Effector CD8-positive, alpha-beta T cell (primary cell): ENCODE measurements at regions not wholly inside any gene's neighbourhood (a gene's known extent, or its start where the extent isn't known, plus 50 kb on each side); places are given as distances from the start of the nearest gene placed in this dataset.
"Not testable (repeated sequence)": the region's sequence is repeated elsewhere in the genome, so short reads cannot be mapped to it uniquely, and the experiment has no call there.

Experiments used
- DNase-seq: peaks from one replicate; lab custom pipeline; 2025; lab: John Stamatoyannopoulos, UW

- DNase-seq = no peak
Observed at GRCh38 chr12:68507657-68508056, 103.0 kb upstream of the RAP1B start.

DNA sequence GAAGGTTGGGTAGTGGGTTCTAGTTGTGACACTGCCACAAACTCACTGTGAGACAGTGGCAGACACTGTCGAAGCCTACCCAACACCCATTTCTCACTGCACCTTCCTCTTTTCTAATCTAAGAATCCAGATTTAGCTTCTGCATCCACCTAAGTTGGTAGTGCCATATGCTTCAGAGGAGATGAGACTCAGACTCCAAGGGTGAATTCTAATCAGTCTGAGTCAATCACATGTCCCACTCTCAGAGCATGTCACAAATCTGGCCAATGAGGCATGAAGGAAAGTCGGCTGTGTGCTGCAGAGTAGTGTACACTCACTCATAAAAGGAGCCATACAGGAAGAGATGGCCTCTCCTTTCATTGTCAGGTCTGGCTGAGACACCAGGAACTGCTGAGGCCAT, 102.1 kb upstream of the RAP1B start:
- DNase-seq = no peak

- no peak for DNase-seq
Observed at GRCh38 chr12:68509242-68509641, 101.5 kb upstream of the RAP1B start.

DNA sequence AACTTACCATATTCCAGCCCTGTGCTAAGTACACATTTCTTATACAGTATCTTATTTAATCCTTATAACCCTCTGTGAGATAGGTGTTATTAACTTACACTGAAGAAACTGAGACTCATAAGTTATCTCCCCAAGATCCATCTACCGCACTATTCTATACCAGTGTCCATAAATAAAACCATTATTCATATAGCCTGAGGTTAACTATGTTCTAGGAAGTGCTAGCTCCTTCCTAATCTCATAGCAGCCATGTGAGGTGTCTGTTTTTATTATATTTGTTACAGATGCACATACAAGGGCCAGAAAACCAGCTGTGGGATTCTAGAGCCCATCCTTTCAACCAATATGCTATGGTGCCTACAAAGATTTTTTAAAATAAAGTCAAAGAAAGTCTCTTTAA, 100.3 kb upstream of the RAP1B start:
- no peak for DNase-seq

DNA sequence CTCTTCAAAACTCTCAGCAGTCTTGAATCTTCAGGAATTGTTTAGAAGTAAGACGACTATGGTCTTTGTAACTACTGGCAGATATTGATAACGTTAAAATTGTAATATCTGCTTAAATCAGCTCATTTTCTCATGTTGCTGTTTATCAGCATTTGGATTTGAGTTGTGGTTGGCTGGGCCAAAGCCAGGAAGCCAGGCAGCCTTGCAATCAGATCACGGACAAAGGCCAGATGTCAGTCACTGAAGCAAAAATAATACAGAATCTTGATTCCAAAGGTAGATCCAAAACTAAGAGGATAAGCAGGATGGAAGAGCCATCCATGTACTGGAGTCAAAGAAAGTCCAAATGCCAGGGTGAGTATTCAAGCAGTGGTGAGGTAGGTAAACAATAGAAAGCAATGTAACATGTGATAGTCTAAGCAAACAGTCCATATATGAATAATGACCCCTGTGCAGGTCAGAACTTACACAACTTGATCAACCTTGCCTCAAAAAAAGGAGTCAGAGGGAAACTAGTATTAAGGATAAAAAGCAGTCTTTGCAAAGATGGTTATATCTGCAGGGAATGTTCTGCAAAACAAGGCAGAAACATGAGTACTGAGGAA, 95.8 kb upstream of the RAP1B start:
- no peak for DNase-seq

DNA sequence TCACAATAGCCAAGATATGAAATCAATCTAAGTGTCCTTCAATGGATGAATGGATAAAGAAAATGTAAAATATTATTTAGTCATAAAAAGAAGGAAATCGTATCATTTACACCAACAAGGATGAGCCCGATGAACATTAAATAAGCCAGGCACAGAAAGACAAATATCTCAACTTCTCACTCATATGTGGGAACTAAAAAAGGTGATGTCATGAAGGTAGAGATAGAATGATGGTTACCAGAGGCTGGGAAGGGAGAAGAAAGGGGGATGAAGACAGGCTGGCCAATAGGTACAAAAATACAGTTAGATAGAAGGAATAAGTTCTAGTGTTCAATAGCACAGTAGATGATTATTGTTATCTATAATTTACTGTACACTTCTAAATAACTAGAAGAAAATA, 94.9 kb upstream of the RAP1B start:
- no peak for DNase-seq

DNA sequence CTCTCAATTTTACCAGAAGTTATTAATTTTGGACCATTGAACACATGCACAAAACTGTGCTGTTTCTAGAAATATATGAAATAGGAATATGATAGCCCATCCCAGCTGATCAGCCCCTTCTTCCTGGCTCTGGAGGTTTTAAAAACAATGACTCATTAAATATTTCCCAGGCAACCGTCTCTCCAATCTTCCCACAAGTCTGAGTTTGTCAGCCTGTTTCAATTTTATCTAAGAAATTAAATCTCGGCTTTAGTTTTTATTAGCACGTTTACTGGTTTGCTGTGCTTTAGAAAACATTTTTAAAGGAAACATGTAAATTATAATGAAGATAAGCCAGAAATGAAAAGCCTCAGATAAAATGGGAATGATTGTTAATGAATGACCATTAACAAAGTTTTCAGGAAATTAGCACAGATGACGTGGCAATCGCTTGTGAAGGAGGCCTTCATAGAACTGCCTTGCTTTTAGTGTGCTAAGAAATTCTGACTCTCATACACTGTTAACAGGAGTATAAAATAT, 89.3 kb upstream of the RAP1B start:
- DNase-seq = no peak

DNA sequence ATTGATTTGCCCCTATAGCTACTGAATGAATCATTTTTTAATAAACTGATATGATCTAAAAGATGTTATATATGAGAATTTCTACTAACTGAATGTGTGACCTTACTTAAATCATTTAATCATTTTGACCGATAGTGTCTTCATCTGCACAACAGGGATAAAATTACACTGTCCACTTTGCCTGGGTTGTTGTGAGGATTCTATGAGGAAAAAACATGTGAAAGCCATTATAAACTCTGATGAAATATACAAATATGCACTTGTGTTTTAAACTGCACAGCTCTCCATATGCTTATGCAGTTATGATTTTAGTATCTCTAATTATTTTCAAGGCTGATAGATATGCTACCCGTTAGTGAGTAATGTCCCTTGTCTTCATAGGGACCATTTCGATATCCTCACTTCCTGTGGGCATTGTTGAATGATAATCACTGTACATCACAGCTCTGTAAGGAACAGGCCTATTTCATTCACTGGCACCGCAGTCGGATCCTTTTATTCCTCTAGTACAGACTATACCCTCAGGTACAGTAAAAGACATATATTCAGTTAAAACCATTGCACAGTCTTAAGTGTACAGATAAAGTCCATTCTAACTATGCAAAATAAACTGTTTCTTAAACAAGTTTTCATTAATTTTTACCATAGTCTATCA, 88.7 kb upstream of the RAP1B start:
- no peak for DNase-seq

- DNase-seq = no peak
Observed at GRCh38 chr12:68529466-68529865, 81.2 kb upstream of the RAP1B start.

- DNase-seq = no peak
Observed at GRCh38 chr12:68529869-68530268, 80.8 kb upstream of the RAP1B start.

DNA sequence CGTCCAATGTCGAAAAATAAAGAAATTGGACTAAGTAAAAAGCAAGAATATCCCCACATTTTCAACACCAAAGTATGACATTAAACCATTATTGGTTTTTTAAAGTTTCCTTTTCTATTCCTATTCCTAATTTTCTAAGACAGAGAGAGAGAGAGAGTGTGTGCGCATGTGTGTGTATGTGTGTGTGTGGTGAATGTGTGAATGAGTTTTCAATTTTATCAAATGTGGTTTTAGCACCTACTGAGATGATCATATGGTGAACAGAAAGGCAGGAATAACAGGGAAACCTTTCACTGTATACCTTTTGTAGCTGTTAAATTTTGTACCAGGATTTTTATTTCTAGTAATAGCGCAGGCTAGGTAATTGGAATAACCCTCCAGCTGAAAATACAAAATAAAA, 80.4 kb upstream of the RAP1B start:
- DNase-seq = no peak

DNA sequence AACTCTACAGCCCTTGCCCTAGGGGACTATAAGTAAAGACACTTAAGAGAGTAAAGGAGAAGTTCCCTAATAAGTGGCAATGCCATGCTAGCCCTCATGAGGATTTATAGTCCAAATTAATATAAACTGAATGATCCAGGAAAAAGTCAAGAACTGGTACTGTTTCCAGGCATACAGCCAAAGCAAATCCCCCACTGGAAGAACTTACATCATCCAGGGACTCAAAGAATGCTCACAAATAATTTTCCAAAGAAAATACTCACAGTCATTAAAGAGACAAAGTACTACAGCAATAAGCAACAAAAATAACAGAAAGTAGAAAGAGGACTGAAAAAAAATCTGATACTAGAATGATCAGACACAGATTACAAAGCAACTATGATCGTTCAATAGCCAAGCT, 79.7 kb upstream of the RAP1B start:
- DNase-seq = no peak

GRCh38 chr12:68532204-68532886, 78.4 kb upstream of the RAP1B start:
- DNase-seq = no peak

DNA sequence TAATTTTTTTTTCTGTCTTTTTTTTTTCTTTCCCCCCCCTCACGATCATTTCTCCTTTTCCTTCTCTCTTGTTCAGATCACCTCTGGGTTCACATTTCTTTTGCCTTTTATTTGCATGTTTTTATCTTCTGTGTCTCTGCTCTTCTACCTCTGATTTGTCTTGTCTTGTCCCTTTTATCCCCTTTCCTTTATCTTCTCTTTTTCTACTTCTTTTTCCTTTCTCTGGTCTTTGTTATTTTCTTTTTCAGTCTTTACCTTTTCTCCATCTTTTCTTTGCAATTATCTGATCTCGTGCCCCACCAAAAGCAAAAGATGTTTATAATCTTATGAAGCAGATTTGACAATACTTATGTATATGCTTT, 77.8 kb upstream of the RAP1B start:
- DNase-seq = no peak

DNA sequence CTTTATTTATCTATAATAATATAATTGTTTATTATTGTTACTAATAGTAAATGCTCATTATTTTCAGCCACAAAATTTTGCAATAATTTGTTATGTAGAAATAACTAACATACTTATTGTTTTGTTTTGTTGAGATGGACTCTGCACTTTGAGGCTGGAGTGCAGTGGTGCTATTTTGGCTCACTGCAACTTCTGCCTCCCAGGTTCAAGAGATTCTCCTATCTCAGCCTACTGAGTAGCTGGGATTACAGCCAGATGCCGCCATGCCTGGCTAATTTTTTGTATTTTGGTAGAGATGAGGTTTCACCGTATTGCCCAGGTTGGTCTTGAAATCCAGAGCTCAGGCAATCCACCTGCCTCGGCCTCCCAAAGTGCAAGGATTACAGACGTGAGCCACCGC, 76.6 kb upstream of the RAP1B start:
- DNase-seq = no peak

DNA sequence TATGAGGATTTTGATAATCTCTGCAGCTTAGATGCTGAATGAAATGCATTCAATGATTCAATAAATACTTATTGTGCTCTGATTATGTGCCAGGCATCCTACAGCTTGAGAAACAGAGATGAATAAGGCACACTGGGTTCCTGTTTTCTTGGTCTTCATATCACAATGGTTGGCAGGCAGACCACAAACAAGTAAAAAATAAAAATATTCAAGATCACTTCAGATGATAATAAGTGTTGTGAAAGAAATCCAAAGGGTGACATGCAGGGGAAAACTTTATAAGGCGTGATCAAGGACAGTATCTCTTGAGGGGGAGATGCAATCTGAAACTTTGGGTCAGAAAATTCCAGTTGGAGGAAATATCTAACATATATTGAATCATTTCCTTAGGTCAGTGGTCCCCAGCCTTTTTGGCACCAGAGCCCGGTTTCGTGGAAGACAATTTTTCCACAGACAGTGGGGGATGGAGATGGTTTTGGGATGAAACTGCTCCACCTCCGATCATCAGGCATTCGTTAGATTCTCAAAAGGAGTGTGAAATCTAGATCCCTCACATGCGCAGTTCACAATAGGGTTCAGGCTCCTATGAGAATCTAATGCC, 73.7 kb upstream of the RAP1B start:
- DNase-seq = no peak

- no peak for DNase-seq
Observed at GRCh38 chr12:68537571-68537970, 73.1 kb upstream of the RAP1B start.

GRCh38 chr12:68538726-68539614, 71.7 kb upstream of the RAP1B start:
- peak; percentile 25 for DNase-seq

DNA sequence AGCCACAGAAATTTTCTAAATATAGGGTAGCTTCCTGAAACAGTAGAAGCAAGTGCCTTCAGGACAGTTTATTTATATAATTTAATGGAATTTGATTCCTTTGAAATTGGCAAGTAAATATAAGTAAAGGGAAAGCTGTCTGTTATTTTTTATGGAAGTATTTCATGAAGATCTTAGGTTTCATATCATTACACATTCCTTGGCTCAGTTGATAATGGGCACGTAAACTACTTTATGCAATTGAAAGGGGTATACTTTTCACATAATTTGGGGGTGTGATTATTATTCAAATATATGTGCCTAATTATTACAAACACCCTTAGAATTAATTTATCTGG, 71.1 kb upstream of the RAP1B start:
- DNase-seq = no peak

- not testable (repeated sequence) for DNase-seq
Observed at GRCh38 chr12:68540768-68541167, 69.9 kb upstream of the RAP1B start.

DNA sequence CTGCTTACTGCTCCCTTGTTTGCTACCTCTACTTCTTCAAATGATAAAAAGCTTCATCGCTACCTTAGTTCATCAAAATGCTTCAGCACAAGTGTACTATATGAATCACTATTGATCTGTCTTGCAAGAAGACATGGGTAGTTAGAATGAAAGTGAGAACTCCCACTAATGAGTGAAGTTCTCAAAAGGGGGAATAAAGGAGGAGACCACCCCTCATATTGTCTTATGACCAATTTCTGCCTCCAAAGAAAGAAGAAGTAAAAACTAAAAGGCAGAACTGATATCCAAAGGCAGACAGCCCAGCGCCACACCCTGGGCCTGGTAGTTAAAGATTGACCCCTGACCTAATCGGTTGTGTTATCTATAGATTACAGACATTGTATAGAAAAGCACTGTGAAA, 63.4 kb upstream of the RAP1B start:
- DNase-seq = not testable (repeated sequence)

- not testable (repeated sequence) for DNase-seq
Observed at GRCh38 chr12:68552605-68553195, 58.0 kb upstream of the RAP1B start.
